Hepatic stellate cell (primary cell): ENCODE measurements at regions not wholly inside any gene's neighbourhood (a gene's known extent, or its start where the extent isn't known, plus 50 kb on each side); places are given as distances from the start of the nearest gene placed in this dataset.
A peak's percentile ranks its signal among the peaks of the same experiment; 100 is the strongest.

Source experiments
- DNase-seq: peaks from one replicate; pipeline ENCODE4 v3.0.0; 2011; ENCODE audit warnings: low spot score

DNA sequence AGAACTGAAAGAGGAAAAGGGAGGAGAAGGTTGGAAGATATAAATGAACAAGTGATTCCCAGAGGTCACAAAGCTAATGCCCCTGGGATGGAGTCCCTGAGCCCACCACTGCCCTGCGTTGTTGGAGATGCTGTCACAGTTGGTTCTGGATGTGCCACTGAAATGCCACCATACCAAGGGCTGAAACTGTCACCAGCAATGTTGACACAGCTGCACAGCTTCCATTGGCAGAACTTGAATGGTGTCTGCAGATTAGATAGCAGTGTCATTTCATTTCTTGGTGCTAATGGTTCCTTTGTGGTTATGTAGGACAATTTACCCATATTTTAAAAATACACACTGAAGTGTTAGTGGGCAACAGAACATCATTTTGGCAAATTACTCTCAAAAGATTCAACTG lies 120.7 kb downstream of the TBXT start:
- no peak for DNase-seq

DNA sequence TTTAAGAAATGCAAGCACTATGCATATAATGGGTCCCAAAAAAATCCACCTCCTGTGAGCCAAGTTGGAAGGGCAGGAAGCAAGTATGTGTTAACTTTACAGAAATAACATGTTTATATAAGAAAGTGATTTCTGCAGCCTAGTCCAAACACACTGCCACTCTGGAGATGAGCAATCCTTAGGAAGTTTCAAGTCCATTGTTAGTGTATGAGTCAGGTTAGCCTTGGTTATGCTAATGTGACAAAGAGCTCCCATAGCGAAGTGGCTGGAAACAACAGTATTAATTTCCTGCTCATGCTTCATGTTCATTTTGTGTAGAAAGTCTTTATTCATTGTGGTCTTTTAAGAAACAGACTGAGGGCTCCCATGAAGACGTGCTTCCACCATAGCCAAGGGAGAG lies 121.4 kb downstream of the TBXT start:
- peak; percentile 33 for DNase-seq

DNA sequence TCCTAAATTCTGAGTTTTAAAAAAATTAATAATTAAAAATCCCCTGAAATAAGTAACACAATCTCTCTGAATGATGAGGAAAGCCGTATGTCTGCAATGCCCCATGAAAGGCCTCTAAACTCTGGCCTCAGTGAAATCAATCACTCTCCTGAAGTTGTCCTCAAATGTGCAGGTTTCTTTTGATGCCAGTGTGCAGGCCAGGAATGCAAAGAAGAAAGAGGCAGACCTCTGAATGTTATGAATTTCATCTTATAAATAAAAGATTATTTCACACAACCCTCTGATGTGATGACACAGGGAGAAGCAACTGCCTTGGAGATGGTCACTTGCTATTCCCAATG lies 121.8 kb downstream of the TBXT start:
- no peak for DNase-seq

DNA sequence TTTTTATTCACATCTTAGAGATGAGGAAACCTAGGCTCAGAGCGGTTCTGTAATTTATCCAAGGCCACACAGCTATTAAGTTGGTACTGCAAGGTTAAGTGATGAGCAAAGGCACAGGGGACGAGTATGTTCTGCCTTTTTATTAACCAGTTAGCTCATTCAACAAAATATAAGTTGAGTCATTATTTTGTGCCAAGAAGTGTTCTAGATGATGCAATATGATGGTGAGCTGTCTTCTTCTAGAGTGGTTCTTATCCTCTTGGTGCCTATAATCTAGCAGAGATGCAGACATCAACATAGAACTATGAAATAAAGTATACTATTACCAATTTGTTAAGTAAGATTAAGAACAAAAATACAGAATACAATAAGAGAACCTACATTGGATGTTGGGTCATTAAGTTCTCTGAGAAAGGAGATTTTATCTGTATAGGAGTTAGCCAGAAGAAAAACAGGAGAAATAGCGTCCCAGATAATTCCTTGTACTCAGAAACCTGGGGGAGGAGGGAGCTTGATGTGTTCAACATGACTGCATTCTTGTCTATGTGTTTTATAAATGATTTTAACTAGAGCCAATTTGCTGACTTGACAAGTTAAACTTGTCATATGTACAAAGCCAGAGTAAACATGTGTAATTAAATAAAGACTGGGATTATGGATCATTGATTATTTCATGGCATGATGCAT lies 122.3 kb downstream of the TBXT start:
- DNase-seq: no peak

DNA sequence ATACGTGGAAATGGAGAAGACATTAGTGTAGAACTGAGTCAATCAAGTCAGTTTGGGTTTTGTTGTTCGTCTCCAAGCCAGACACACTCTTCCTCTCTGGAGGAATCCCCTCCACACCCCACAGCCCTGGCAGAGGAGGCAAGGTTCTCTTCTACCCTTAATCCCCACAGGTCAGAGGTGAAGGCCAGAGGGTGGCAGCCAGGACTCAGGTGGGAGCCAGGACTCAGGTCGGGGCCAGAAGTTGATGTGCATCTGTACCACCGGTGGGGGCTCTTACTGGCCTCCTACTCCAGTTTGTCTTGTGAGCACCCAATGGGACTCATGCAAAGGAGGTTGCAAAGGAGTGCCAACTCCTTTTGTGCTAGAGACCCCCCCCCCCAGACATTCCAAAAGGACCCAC lies 126.4 kb downstream of the TBXT start:
- DNase-seq: no peak

DNA sequence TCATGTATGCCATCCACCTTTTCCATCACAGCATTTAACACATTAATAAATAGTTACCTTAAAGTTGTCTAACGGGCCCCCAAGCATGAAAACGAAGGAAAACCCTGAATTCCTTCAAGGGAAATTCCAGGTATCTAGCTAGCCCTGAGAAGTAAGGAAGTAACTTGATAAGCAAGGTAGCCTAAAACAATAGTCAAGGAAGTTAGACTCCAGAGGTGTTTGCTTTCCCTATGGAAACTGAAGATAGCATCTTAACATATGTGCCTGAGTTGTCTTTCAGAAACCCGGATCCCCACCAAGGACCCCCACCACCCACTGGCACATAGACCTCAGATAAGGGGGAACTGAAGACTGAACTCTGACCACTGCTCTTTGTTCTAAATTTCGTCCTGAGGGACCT lies 127.4 kb downstream of the TBXT start:
- DNase-seq: no peak

DNA sequence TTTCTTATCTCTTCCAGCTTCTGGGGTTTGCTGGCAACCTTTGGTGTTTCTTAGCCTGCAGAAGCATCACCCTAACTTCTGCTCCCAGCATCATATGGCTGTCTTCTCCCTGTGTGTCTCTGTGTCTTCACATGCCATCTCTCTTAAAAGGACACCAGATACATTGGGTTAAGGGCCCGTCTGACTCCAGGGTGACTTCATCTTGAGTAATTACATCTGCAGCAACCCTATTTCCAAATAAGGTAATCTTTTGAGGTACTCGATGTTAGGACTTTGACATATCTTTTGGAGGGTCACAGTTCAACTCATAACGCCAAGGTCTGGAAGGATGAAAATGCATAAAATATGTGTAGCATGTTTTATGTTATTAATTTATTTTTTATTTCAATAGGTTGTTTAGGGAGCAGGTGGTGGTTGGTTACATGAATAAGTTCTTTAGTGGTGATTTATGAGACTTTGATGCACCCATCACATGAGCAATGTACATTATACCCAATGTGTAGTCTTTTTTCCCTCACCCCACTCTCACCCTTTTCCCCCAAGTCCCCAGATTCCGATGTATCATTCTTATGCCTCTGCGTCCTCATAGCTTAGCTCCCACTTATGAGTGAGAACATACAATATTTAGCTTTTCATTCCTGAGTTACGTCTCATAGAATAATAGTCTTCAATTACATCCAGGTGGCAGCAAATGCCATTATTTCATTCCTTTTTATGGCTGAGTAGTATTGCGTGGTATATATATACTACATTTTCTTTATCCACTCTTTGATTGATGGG lies 131.1 kb downstream of the TBXT start:
- no peak for DNase-seq

DNA sequence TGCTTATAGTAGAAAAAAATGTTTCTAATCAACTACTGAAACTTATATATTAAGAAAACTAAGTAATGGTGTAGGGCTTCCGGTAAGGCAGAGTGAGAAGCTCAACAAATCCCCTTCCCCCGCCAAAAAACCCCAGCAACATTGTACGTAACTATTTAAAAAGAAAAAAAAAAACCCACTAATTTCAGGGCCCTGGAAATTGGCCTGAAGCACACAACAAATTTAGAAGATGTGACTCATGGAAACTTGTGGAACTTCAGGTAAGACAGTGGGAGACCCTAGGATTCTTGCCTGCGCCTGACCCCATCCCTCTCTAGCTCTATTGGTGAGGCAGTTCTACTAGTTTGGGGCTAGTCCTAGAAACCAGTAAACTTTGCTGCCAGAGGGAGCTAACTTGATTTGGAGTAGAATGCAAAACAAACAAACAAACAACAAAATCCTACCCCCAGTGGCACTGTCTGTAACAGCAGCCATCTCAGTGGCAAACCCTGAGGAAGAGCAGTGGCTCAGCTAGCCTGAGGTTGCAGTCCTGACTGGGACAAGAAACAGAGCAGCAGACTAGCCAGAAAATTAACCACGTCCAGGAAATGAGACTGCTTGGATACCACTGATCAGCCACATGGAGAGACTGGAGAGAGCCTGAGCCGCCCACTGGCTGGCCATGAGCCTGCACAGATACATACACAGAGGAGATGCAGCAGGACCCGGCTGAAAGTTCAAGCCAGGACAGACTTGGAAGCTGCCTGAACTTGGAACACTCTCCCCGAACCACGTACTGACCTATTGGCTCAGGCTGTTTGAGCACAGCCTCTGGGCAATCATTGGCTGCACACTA lies 135.1 kb downstream of the TBXT start:
- DNase-seq: peak; percentile 41

DNA sequence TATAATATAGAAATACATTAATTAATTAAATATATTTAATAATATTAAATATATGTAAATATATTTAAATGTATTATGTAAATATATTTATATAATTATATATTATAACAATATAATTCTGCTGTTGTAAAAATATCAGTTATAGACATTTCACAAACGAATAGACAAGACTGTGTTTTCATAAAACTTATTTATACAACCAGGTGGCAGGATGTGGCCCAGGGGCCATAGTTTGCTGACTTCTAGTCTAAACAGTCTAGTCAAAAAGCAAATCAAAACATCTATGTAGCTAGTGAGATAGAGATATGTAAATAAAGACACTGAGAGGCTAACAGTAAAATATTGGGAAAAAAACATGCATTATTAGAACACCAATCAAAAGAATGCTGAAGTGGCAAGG lies 136.4 kb downstream of the TBXT start:
- DNase-seq: no peak

DNA sequence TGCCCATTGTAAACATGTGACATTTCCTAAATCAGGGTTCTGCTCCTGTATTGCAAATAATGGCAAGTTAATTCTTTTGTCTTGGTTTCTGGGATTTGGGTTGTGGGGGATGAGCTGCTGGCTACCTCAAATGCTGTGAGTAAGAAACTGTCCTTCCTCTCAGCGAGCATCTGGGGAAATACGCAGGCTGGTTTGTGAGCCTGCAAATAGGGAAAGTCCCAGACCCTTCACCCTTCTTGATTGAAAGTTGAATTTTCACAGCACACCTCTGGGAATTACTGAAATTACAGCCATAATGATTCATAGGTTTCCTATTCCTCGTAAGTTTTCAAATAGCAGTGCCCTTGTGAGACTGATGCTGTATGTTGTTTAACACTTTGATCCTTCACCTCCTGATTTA lies 138.1 kb downstream of the TBXT start:
- no peak for DNase-seq

DNA sequence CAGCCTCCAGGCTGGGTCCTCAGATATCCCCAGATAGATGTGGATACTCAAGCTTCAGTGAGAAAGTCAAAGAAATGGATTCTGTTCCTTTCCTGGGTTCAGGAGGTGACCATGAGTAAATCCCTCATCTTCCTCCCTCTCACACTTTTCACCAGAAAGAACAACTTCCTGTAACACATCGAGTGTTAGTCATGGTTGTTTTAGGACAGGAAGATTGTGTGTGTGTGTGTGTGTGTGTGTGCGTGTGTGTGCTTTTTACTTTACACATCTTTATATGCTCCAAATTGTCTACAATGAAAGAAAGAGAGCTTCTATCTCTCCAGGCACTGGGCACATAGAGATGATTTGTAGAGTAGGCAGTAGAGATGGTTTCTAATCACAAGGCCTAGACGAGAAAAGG lies 139.9 kb downstream of the TBXT start:
- DNase-seq: no peak

DNA sequence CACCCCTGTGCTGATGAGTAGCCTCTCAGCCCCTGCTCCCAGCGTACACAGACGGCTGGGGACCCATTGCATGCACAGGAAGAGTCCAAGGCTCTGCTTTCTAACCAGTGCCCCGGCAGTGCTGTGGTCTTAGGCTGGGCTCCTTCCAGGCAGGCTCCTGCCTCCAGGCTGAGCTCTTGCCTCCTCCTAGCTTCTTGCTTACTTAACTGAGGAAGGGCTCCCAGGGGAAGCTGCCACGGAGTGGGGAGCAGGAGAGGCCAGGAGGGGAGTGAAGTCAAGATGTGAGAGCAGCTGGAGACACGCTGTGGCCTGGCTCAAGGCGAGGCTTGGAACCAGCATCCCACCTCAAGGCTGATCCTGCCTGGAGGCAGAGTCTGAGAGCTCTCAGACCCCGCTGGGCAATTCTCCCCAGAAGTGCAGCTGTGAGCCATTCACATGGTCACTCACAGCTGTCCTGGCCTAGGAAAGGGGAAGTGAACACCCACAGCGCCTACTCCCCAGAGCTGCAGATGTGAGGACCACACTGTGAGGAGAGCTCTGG lies 141.0 kb downstream of the TBXT start:
- no peak for DNase-seq

DNA sequence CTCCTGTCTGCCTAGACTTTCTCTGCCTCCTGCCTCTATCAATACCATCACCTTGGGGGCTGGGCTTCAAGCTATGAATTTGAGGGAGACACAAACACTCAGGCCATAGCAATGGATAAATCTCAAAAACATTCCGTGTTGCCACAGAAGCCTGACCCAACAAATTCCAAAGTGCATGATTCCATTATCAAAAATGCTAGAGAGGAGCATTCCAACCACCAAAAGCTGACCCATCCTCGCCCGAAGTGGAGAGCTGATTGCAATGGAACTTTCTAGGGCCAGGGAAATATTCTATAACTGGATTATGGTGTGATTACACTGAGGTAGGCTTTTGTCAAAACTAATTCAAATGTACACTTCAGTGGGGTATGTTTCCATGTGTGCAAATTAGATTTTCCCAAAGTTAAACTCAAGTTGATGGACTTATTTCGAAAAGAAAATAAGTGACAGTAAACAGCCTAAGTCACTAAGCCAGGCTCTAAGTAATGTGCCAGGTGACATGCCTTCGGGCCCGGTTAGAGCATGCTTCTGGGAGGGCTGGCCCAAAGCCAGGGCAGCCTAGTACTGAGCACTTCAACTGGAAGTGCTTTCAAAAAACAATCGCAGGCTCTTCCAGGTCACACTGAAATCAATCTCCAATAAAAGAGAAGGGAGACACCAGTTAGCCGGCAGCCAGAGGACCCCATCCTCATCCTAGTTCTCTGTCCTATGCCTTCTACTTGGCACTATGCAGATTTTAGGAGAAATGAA lies 142.3 kb downstream of the TBXT start:
- peak; percentile 43 for DNase-seq

DNA sequence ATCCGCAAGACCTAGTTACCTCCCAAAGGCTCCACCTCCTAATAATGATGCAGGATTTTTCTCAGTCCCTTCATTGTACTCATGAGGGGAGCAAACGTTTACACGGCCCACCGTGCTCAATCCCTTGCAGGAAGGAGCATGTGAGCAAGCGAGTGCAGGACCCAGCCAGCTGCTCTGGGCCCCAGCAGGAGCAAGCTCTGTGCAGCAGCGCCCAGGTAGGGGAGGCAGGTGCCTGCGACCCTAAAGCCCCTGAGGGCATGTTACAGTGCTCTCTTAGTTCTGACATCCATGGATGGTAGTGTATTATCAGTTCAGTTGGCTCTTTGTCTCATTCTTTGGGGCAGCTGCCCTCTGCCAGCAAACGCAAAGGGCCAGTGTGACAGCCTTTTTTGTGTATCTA lies 143.4 kb downstream of the TBXT start:
- DNase-seq: no peak

DNA sequence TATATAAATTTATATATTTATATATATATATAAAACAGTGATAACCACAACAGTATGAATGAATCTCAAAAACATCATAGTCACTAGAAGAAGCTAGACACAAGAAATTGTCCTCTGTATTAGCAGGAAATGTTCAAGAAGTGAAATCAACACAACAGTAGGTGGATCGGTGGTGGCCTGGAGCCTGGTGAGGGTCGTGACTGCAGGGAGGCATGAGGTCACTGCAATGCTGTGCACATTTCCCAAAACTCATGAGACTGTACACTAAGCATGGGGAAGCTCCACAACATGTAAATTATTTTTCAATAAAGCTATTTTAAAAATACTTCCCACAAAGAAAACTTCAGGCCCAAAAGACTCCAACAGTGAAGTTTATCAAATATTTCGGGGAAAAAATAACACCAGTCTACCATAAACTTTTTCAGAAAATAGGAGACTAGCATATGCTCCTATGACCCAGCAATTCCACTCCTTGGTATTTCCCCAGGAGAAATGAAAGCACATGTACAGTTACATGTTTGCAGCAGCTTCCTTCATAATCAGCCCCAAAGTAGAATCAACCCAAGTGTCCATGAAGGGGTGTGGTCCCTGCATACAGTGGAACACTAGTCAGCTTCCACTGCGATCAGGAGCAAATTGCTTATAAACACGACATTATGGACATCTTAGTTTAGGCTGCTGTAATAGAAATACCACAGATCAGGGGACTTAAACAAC lies 144.2 kb downstream of the TBXT start:
- DNase-seq: no peak

DNA sequence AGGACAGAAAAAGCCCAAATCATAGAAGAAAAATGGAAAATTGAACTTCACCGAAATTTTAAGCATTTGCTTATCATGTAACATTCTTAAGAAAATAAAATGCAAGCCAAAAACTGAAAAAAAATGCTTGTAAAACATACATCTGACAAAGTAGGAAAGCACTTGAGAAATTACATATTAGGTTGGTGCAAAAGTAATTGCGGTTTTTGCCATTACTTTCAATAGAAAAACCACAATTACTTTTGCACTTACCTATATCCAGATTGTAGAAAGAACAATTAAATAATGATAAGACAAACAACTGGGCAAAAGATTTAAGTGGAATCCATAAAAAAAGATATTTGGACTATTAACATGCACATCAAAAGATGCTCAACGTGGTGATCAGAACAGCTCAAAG lies 146.2 kb downstream of the TBXT start:
- DNase-seq: no peak

DNA sequence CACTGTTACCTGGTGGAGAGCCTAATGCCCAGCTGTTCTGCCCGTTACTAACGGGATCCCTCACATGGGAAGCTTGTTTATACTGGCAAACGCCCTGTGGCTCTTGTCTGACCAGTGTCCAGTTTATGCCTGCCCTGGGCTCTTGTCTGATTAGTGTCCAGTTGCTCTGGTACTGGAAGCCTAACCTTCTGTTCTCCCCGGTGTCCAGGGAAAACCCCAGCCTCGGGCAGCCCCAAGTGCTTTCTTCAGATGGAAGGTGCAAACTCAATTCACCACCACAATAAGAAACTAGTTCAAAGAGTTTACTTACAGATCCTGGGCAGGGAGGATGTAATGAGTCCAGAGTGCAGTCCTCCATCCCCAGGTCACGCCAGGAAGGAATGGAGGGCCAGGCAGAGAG lies 148.4 kb downstream of the TBXT start:
- no peak for DNase-seq

DNA sequence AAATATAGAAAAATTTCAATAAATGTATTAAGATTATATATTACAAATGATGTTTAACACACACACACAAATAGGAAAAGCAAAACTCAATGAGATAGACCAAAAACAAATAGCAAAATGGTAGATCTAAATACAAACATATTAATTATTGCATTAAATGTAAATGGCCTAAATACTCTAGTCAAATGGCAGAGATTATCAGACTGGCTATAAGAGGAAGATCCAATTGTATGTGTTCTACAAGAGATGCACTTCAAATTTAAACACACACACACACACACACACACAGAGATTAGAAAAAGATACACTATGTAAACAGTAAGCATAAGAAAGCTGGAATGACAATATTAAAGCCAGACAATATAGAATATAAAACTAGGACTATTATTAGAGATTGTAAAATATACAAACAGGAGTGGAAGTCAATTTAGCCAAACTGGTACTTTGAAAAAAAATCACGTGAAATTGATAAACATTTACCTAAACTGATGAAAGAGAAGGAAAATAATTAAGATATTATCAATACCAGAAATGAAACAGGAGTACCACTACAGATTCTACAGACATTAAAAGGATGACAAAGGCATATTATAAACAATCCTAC lies 150.5 kb downstream of the TBXT start:
- no peak for DNase-seq

DNA sequence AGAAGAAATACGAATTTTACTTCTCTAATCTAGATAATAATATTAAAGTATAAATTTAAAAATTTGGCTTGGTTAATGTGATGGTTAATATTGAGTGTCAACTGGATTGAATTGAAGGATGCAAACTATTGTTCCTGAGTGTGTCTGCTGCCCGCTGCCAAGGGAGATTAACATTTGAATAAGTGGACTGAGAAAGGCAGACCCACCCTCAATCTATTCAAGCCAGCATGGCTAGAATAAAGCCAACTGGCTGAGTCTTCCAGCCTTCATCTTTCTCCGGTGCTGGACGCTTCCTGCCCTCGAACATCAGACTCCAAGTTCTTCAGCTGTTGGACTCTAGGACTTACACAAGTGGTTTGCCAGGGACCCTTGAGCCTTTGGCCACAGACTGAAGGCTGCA lies 152.7 kb downstream of the TBXT start:
- DNase-seq: no peak

DNA sequence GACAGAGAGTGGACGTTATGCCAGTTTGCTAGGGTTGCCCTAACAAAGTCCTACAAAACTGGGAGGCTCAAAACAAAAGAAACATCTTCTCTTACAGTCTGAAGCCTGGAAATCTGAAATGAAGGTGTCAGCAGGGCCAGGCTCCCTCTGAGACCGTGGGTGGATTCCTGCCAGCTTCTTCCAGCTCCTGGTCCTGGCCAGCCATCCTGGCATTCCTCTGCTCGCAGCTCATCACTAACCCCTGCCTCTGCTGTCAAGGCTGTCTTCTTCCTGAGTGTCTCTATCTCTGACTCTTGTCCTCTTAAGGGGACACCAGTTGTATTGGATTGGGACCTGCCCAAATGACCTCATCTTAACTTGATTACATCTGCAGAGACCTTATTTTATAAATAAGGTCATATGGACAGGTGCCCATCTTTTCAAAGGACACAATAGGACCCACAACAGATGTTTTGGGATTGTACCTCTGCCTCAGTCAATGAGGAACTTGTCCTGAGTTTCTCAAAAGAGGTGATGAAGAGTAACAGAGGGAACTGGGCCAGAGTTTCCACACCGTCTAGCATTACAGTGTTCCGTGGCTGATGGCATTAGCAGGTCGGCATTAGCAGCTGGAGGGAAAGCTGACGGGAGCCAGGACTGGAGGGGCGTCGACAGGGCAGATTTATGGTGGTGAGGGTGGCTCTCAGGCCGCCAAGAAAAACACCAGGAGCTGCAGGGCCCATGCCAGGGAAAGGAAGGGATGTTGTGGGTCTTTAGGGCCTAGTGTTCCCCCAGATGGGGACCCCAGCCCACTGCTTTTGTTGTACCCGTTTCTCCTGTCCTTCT lies 157.3 kb downstream of the TBXT start:
- DNase-seq: no peak
